DND-41 (cell line): ENCODE measurements at regions not wholly inside any gene's neighbourhood (a gene's known extent, or its start where the extent isn't known, plus 50 kb on each side); places are given as distances from the start of the nearest gene placed in this dataset.

Source experiments
- CTCF ChIP-seq: IDR thresholded peaks from 2 replicates; pipeline ENCODE4 v1.5.1; 2012; ENCODE audit warnings: borderline replicate concordance, low read length, moderate library complexity, mild to moderate bottlenecking; ENCODE audit not compliant: poor library complexity, severe bottlenecking; ENCODE audit errors: extremely low read depth
- EZH2 ChIP-seq: IDR thresholded peaks from 3 replicates; pipeline ENCODE4 v1.6.1; 2012; ENCODE audit warnings: borderline replicate concordance, low read depth, mild to moderate bottlenecking, moderate library complexity, low read length, inconsistent platforms; ENCODE audit not compliant: severe bottlenecking

DNA sequence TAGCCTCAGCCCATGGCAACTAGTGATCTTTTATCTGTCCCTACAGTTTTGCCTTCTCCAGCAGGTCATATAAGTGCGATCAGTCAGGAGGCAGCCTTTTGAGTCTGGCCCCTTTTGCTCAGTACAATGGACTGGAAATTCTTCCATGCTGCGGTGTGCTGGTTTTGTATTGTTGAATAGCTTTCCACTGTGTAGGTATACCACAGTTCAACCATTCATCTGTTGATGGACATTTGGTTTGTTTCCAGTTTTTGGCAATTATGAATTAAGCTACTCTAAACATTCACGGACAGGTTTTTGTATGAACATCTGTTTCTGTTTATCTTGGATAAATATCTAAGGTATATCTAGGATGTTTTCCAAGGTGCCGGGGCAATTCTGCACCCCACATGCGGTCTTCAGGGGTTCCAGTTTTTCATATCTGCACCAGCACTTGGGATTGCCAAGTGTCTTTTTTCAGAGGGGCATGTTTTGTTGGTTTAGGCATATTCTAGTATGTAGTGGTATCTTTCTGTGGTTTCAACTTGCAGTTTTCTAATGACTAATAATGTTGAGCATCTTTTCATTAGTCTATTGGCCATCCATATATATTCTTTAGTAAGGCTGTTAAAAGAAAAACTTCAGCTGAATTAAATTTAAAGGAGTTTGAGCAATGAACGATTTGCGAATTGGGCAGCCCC, 141.0 kb downstream of the TFAP2C start:
- no peak for TF ChIP-seq CTCF
- TF ChIP-seq EZH2 = no peak
